ENCODE measurements at regions not wholly inside any gene's neighbourhood (a gene's known extent, or its start where the extent isn't known, plus 50 kb on each side); places are given as distances from the start of the nearest gene placed in this dataset.
A peak's percentile ranks its signal among the peaks of the same experiment; 100 is the strongest.

DNA sequence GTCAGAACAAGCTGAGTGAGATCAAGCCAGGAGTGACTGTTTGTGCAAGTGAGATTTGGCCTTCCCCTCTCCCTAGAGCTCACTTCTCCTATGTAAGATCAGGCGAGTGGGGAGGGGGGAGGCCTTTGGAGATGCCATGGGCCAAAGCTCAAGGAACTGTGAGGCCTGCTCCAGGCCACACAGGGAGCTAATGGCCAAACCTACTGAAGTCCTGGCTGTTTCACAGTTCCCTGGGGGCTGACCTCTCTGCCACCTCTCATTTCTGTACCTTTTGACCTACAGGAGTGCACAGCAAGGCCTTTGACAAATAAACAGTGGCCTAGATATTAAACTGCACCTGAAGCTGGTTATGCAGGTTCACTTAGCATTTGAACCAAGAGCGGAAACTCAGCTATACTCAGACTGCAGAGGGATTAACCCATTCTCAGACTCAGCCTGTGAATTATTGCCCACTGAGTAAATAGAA is 235.0 kb upstream of the NT5C1B start (continued):
- no peak for TF ChIP-seq CCDC6 (CRISPR knock-in tag; IDR thresholded peaks at IDR 0.05)
- TF ChIP-seq ZNF652 (CRISPR knock-in tag; IDR thresholded peaks at IDR 0.05; ENCODE audit: borderline replicate concordance, low read depth): peak; percentile 90
- no peak for TF ChIP-seq NFKBIZ (CRISPR knock-in tag; IDR thresholded peaks at IDR 0.05)
- TF ChIP-seq, protein P1, sequence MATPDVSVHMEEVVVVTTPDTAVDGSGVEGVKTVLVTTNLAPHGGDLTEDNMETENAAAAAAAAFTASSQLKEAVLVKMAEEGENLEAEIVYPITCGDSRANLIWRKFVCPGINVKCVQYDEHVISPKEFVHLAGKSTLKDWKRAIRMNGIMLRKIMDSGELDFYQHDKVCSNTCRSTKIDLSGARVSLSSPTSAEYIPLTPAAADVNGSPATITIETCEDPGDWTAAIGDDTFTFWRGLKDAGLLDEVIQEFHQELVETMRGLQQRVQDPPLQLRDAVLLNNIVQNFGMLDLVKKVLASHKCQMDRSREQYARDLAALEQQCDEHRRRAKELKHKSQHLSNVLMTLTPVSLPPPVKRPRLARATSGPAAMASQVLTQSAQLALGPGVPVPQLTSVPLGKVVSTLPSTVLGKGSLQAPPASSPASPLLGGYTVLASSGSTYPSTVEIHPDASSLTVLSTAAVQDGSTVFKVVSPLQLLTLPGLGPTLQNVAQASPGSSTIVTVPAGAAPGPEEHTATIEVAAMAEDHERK (CRISPR knock-in tag; IDR thresholded peaks at IDR 0.05; ENCODE audit: low read depth): no peak
- TF ChIP-seq ZIK1 (CRISPR knock-in tag; IDR thresholded peaks at IDR 0.05; ENCODE audit: borderline replicate concordance, low read depth): no peak
- TF ChIP-seq ZNF510 (CRISPR knock-in tag; IDR thresholded peaks at IDR 0.05; ENCODE audit: low read depth): no peak
- TF ChIP-seq, protein P2, sequence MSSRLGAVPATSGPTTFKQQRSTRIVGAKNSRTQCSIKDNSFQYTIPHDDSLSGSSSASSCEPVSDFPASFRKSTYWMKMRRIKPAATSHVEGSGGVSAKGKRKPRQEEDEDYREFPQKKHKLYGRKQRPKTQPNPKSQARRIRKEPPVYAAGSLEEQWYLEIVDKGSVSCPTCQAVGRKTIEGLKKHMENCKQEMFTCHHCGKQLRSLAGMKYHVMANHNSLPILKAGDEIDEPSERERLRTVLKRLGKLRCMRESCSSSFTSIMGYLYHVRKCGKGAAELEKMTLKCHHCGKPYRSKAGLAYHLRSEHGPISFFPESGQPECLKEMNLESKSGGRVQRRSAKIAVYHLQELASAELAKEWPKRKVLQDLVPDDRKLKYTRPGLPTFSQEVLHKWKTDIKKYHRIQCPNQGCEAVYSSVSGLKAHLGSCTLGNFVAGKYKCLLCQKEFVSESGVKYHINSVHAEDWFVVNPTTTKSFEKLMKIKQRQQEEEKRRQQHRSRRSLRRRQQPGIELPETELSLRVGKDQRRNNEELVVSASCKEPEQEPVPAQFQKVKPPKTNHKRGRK (CRISPR knock-in tag; IDR thresholded peaks at IDR 0.05): no peak
- TF ChIP-seq HOXA7 (CRISPR knock-in tag; IDR thresholded peaks at IDR 0.05): no peak
- TF ChIP-seq GATA4 (IDR thresholded peaks at IDR 0.05; ENCODE audit: borderline replicate concordance, low read depth): no peak
- no peak for TF ChIP-seq FLYWCH1 (CRISPR knock-in tag; IDR thresholded peaks at IDR 0.05)
- no peak for TF ChIP-seq GABPB1 (CRISPR knock-in tag; IDR thresholded peaks at IDR 0.05)
- no peak for TF ChIP-seq CREM (IDR thresholded peaks at IDR 0.05)
- no peak for TF ChIP-seq CREM (CRISPR knock-in tag; IDR thresholded peaks at IDR 0.05)
- peak; percentile 38; the same call in 1 of the 2 replicates for TF ChIP-seq BCL6 (CRISPR knock-in tag; IDR thresholded peaks at IDR 0.05)
- no peak for TF ChIP-seq FOXA1 (IDR thresholded peaks at IDR 0.05)
- TF ChIP-seq FOXA1 (CRISPR knock-in tag; IDR thresholded peaks at IDR 0.05): no peak
- no peak for TF ChIP-seq ZNF253 (CRISPR knock-in tag; IDR thresholded peaks at IDR 0.05; ENCODE audit: borderline replicate concordance)
- TF ChIP-seq, protein P3, sequence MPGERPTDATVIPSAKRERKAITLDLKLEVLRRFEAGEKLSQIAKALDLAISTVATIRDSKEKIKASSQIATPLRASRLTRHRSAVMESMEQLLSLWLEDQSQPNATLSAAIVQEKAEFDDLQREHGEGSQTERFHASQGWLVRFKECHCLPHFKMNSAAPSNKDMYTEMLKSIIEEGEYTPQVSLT (CRISPR knock-in tag; IDR thresholded peaks at IDR 0.05; ENCODE audit: borderline replicate concordance, low read depth): no peak
- peak; percentile 29; the same call in 1 of the 2 replicates for TF ChIP-seq ZFY (CRISPR knock-in tag; IDR thresholded peaks at IDR 0.05)
- TF ChIP-seq, protein P4, sequence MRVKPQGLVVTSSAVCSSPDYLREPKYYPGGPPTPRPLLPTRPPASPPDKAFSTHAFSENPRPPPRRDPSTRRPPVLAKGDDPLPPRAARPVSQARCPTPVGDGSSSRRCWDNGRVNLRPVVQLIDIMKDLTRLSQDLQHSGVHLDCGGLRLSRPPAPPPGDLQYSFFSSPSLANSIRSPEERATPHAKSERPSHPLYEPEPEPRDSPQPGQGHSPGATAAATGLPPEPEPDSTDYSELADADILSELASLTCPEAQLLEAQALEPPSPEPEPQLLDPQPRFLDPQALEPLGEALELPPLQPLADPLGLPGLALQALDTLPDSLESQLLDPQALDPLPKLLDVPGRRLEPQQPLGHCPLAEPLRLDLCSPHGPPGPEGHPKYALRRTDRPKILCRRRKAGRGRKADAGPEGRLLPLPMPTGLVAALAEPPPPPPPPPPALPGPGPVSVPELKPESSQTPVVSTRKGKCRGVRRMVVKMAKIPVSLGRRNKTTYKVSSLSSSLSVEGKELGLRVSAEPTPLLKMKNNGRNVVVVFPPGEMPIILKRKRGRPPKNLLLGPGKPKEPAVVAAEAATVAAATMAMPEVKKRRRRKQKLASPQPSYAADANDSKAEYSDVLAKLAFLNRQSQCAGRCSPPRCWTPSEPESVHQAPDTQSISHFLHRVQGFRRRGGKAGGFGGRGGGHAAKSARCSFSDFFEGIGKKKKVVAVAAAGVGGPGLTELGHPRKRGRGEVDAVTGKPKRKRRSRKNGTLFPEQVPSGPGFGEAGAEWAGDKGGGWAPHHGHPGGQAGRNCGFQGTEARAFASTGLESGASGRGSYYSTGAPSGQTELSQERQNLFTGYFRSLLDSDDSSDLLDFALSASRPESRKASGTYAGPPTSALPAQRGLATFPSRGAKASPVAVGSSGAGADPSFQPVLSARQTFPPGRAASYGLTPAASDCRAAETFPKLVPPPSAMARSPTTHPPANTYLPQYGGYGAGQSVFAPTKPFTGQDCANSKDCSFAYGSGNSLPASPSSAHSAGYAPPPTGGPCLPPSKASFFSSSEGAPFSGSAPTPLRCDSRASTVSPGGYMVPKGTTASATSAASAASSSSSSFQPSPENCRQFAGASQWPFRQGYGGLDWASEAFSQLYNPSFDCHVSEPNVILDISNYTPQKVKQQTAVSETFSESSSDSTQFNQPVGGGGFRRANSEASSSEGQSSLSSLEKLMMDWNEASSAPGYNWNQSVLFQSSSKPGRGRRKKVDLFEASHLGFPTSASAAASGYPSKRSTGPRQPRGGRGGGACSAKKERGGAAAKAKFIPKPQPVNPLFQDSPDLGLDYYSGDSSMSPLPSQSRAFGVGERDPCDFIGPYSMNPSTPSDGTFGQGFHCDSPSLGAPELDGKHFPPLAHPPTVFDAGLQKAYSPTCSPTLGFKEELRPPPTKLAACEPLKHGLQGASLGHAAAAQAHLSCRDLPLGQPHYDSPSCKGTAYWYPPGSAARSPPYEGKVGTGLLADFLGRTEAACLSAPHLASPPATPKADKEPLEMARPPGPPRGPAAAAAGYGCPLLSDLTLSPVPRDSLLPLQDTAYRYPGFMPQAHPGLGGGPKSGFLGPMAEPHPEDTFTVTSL (CRISPR knock-in tag; IDR thresholded peaks at IDR 0.05; ENCODE audit: borderline replicate concordance): peak; percentile 55; the same call in 1 of the 2 replicates
- TF ChIP-seq, protein P5, sequence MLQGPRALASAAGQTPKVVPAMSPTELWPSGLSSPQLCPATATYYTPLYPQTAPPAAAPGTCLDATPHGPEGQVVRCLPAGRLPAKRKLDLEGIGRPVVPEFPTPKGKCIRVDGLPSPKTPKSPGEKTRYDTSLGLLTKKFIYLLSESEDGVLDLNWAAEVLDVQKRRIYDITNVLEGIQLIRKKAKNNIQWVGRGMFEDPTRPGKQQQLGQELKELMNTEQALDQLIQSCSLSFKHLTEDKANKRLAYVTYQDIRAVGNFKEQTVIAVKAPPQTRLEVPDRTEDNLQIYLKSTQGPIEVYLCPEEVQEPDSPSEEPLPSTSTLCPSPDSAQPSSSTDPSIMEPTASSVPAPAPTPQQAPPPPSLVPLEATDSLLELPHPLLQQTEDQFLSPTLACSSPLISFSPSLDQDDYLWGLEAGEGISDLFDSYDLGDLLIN (CRISPR knock-in tag; IDR thresholded peaks at IDR 0.05; ENCODE audit: borderline replicate concordance): no peak
- peak; percentile 28; the same call in 1 of the 2 replicates for TF ChIP-seq NCOA2 (CRISPR knock-in tag; IDR thresholded peaks at IDR 0.05)
